HFFc6 (cell line): ENCODE measurements at regions not wholly inside any gene's neighbourhood (a gene's known extent, or its start where the extent isn't known, plus 50 kb on each side); places are given as distances from the start of the nearest gene placed in this dataset.

Experiments
- DNase-seq: peaks from one replicate; pipeline ENCODE4 v3.0.0-alpha.2; 2018
- H3K27ac Mint-ChIP-seq: 2 replicates; pipeline ENCODE4 v1.8.0; 2020; ENCODE audit warnings: mild to moderate bottlenecking, mixed read lengths
- H3K27me3 Mint-ChIP-seq: 2 replicates; pipeline ENCODE4 v1.8.0; 2021; ENCODE audit warnings: mild to moderate bottlenecking, moderate library complexity, mixed read lengths; ENCODE audit not compliant: insufficient read depth
- H3K36me3 Mint-ChIP-seq: 2 replicates; pipeline ENCODE4 v1.8.0; 2021; ENCODE audit warnings: low read depth, mixed read lengths
- H3K4me1 Mint-ChIP-seq: 2 replicates; pipeline ENCODE4 v1.8.0; 2020; ENCODE audit warnings: low read depth, mixed read lengths
- H3K4me3 Mint-ChIP-seq: 2 replicates; pipeline ENCODE4 v1.8.0; 2020; ENCODE audit warnings: mild to moderate bottlenecking, moderate library complexity, mixed read lengths
- H3K9me3 Mint-ChIP-seq: 2 replicates; pipeline ENCODE4 v1.8.0; 2020; ENCODE audit warnings: mild to moderate bottlenecking, mixed read lengths
- TF ChIP-seq, protein P1 (sequence below): fragments of 200-600 bp; sonication (generic); IDR thresholded peaks from 2 replicates; pipeline ENCODE4 v1.5.0; 2021; ENCODE audit warnings: antibody characterized with exemption, mild to moderate bottlenecking

DNA sequence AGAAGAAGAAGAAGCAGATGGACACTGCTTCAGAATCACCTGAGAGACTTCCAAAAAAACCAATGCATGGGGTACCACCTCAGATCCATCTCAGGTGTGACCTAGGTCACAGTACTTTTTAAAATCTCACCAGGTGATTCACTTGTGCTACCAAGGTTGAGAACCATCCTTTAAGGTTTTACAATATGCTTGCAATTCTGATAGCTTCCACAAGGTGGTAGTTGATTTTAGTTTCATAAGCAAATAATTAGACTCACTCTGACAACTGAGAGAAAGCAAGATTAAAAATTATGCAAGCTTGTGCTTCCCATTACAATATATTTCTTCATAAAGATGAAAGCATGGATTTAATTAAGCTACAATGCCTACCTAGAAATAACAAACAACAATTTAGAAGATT lies 355.1 kb downstream of the EN1 start:
- H3K9me3 Mint-ChIP-seq: peaks cover 5% of the 10 kb centered on the region; the same call in 1 of the 2 replicates

DNA sequence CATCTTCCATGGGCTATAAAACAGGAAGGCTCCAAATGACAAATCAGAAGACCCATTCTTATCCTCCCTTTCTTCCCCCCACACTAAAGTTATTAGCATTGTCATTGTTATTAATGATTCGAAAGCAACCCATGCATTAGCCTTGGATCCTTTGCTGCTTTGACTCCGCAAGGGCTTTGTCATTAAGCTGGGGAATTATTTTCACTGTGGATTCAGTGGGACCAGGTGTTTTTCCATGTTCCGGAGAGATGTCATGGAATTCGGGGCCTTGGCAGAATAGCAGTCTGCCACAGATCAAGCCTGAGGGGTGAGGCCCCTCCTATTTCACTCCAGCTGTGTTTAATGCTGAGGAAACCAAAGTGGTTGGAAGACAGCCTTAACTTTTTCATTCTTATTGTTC lies 357.1 kb downstream of the EN1 start:
- peaks cover 4% of the 10 kb centered on the region for H3K27me3 Mint-ChIP-seq
- no peak overlapping the region for H3K4me3 Mint-ChIP-seq
- TF ChIP-seq, protein P1, sequence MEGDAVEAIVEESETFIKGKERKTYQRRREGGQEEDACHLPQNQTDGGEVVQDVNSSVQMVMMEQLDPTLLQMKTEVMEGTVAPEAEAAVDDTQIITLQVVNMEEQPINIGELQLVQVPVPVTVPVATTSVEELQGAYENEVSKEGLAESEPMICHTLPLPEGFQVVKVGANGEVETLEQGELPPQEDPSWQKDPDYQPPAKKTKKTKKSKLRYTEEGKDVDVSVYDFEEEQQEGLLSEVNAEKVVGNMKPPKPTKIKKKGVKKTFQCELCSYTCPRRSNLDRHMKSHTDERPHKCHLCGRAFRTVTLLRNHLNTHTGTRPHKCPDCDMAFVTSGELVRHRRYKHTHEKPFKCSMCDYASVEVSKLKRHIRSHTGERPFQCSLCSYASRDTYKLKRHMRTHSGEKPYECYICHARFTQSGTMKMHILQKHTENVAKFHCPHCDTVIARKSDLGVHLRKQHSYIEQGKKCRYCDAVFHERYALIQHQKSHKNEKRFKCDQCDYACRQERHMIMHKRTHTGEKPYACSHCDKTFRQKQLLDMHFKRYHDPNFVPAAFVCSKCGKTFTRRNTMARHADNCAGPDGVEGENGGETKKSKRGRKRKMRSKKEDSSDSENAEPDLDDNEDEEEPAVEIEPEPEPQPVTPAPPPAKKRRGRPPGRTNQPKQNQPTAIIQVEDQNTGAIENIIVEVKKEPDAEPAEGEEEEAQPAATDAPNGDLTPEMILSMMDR: no peak
- no peaks in the 10 kb centered on the region for H3K4me1 Mint-ChIP-seq
- H3K36me3 Mint-ChIP-seq: no peaks in the 10 kb centered on the region
- peaks cover 5% of the 10 kb centered on the region; the same call in 1 of the 2 replicates for H3K9me3 Mint-ChIP-seq
- H3K27ac Mint-ChIP-seq: no peak overlapping the region
- no peak for DNase-seq

More for the DNA sequence above, 355.1 kb downstream of the EN1 start:
- H3K27ac Mint-ChIP-seq: no peak overlapping the region
- TF ChIP-seq, protein P1: peak; percentile 79
- DNase-seq: peak; percentile 10
- H3K4me3 Mint-ChIP-seq: no peak overlapping the region
- H3K4me1 Mint-ChIP-seq: no peaks in the 10 kb centered on the region
- peaks cover 6% of the 10 kb centered on the region for H3K27me3 Mint-ChIP-seq
- no peaks in the 10 kb centered on the region for H3K36me3 Mint-ChIP-seq

DNA sequence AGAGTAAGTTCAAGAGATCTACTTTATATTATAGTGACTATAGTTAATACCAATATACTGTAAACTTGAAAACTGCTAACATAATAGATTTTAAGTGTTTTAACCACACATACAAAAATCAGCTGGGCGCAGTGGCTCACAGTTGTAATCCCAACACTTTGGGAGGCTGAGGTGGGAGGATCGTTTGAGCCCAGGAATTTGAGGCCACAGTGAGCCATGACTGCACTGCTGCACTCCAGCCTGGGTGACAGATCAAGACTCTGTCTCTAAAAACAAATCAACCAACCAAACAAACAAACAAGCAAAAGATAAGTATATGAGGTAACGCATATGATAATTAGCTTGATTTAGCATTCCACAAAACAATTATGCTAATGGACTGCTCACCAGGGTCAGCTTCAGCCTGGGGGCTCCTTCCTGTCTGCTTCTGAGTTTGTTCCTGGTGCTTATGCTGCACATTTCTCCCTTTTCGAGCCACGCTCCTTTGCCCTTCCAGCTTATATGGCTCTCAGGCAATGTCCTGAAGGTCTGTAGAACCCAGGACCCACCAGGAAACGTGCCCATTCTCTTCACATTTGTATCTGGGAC lies 357.6 kb downstream of the EN1 start:
- Mint-ChIP-seq H3K4me3 (no peak overlapping the region), H3K9me3 (peaks cover 9% of the 10 kb centered on the region; the same call in 1 of the 2 replicates), H3K27ac (no peak overlapping the region), H3K27me3 (peaks cover 4% of the 10 kb centered on the region), H3K36me3 (no peaks in the 10 kb centered on the region), H3K4me1 (no peaks in the 10 kb centered on the region)
- TF ChIP-seq, protein P1: no peak
- DNase-seq: no peak

DNA sequence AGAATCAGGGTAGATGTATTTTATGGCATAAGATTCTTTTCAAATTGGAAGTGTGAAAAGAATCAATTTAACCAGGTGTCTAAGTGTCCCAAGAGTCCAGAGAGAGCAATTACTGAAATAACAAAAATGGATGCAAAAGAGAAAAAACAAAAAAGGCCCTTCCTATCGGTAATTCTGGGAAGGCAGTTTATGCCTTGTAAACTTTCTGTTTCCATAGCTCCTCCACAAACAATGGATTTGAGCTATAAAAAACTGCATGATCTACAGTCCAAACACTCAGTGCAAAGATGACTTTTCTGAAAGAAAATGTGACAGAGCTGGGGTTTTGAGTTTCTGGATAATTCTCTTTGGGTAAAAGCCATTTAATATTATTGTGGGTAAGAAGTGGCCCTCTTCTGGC lies 366.1 kb downstream of the EN1 start:
- Mint-ChIP-seq H3K27ac (no peak overlapping the region), H3K27me3 (no peaks in the 10 kb centered on the region), H3K36me3 (no peaks in the 10 kb centered on the region), H3K4me1 (no peaks in the 10 kb centered on the region), H3K4me3 (no peak overlapping the region), H3K9me3 (peaks cover 8% of the 10 kb centered on the region; the same call in 1 of the 2 replicates)
- DNase-seq: no peak
- TF ChIP-seq, protein P1: no peak

DNA sequence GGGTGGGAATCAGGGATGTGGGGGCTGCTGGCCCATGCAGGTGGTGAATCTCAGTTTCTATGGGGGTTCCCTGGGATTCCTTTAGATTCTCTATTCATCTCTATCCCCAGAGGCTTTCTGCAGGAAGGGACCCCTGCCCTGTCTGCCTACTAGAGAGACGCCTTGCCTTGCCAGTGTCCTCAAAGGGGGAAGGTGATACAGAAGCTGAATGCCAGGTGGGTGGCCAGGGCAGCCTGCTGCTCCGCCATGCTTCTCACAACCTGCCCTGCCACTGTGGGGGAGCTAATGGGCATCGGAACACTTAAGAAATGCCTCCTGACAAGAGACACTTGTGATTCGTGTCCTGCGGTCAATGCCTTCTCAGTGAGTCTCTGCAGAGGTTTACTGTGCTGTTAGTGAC lies 368.4 kb downstream of the EN1 start:
- H3K4me1 Mint-ChIP-seq: no peaks in the 10 kb centered on the region
- H3K4me3 Mint-ChIP-seq: no peak overlapping the region
- H3K9me3 Mint-ChIP-seq: no peaks in the 10 kb centered on the region
- H3K27ac Mint-ChIP-seq: no peak overlapping the region
- TF ChIP-seq, protein P1: no peak
- peaks cover 6% of the 10 kb centered on the region; the same call in 1 of the 2 replicates for H3K27me3 Mint-ChIP-seq
- DNase-seq: no peak
- H3K36me3 Mint-ChIP-seq: no peaks in the 10 kb centered on the region
